HL-60 (cell line): ENCODE measurements at regions not wholly inside any gene's neighbourhood (a gene's known extent, or its start where the extent isn't known, plus 50 kb on each side); places are given as distances from the start of the nearest gene placed in this dataset.

ENCODE experiments used
- DNase-seq, 2 experiments: peaks; one replicate each; pipeline ENCODE4 v3.0.0-alpha.2; 2010 to 2020; ENCODE audit warnings: low read depth in 1 of 2, low spot score in 1 of 2
- H3K27ac ChIP-seq: fragments of 250-450 bp; sonication (Bioruptor Pico); replicated peaks from 2 replicates; pipeline ENCODE4 v1.5.1; 2020; ENCODE audit warnings: mild to moderate bottlenecking, moderate library complexity
- H3K27me3 ChIP-seq: fragments of 250-450 bp; sonication (Bioruptor Pico); 2 replicates; pipeline ENCODE4 v1.5.1; 2021; ENCODE audit warnings: mild to moderate bottlenecking, moderate library complexity; ENCODE audit not compliant: insufficient read depth, poor library complexity, severe bottlenecking
- H3K4me3 ChIP-seq: replicated peaks from 2 replicates; pipeline ENCODE4 v1.5.1; 2011; ENCODE audit warnings: mild to moderate bottlenecking, control low read depth, low read length; ENCODE audit not compliant: insufficient read depth
- CTCF ChIP-seq: IDR thresholded peaks from one replicate; pipeline ENCODE4 v1.5.1; 2011; ENCODE audit warnings: low read length, control low read depth, inconsistent platforms; ENCODE audit not compliant: insufficient read depth
- GABPA ChIP-seq: IDR thresholded peaks from 2 replicates; pipeline ENCODE4 v1.6.1; 2012; ENCODE audit warnings: low read depth
- POLR2AphosphoS5 ChIP-seq: IDR thresholded peaks from 2 replicates; pipeline ENCODE4 v1.6.1; 2012; ENCODE audit warnings: low read depth
- REST ChIP-seq: IDR thresholded peaks from 2 replicates; pipeline ENCODE4 v1.6.1; 2012; ENCODE audit warnings: low read depth; ENCODE audit not compliant: insufficient replicate concordance
- SPI1 ChIP-seq: IDR thresholded peaks from 2 replicates; pipeline ENCODE4 v1.6.1; 2012; ENCODE audit warnings: low read depth, mild to moderate bottlenecking, borderline replicate concordance

DNA sequence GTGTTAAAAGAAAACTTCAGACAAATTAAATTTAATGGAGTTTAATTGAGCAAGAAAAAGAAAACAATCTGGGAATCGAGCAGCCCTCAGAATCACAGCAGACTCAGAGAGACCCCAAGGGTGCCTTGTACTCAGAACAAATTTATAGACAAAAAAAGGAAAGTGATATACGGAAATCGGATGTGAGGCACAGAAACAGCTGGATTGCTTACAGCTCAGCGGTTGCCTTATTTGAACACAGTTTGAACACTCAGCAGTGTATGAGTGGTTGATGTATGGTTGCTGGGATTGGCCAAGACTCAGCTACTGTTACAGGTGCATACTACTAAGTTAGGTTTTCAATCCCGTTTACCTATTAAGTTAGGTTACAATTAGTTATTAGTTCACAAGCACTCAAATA, 103.8 kb upstream of the LYZL1 start:
- Histone ChIP-seq H3K27me3 (peaks cover 2% of the 10 kb centered on the region), H3K4me3 (no peak overlapping the region), H3K27ac (no peak overlapping the region)
- DNase-seq, result no peak
- TF ChIP-seq SPI1, result no peak
- no peak for TF ChIP-seq CTCF
- no peak for TF ChIP-seq REST
- TF ChIP-seq GABPA, result no peak
- no peak for TF ChIP-seq POLR2AphosphoS5

DNA sequence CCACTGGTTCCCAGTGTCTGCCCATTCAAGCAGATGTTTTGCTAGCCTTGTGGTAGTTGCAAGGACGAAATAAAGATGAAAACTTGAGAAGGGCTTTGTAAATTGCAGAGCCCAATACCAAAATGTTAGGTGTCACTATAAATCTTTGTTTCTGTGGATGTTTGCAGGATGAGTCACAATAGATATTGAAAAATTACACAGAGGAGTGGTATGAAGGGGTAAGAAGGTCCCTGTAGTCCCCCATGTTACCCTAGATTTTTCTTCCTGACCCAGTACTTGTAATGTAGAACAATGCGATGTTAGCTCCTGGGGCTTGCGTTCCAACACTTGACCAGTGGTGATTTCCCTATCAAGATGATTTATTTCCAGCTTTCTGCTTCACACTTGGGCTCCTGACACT, 102.6 kb upstream of the LYZL1 start:
- no peak for TF ChIP-seq REST
- no peak for TF ChIP-seq GABPA
- no peak for TF ChIP-seq CTCF
- no peak for TF ChIP-seq SPI1
- no peak for TF ChIP-seq POLR2AphosphoS5
- Histone ChIP-seq H3K4me3 (no peak overlapping the region), H3K27ac (no peak overlapping the region), H3K27me3 (peaks cover 2% of the 10 kb centered on the region)
- no peak for DNase-seq

GRCh38 chr10:29189256-29189655, 99.6 kb upstream of the LYZL1 start:
- Histone ChIP-seq H3K4me3 (no peak overlapping the region), H3K27ac (no peak overlapping the region), H3K27me3 (peaks cover 2% of the 10 kb centered on the region)
- TF ChIP-seq GABPA (no peak), SPI1 (no peak), CTCF (no peak), REST (no peak), POLR2AphosphoS5 (no peak)
- DNase-seq, result no peak
